ENCODE measurements at regions not wholly inside any gene's neighbourhood (a gene's known extent, or its start where the extent isn't known, plus 50 kb on each side); places are given as distances from the start of the nearest gene placed in this dataset.

GRCh38 chr18:49682173-49682802 lies 120.4 kb downstream of the LIPG start:
- H2AFZ ChIP-seq (ENCODE audit: low read length), result no peak overlapping the region
- no peaks in the 10 kb centered on the region for H3K27me3 ChIP-seq (ENCODE audit: insufficient read depth, low read length)
- H3K4me2 ChIP-seq (ENCODE audit: insufficient read depth, low read length), result no peak overlapping the region
- no peaks in the 10 kb centered on the region for H3K9me3 ChIP-seq (ENCODE audit: low read depth, low read length)
- H3K4me3 ChIP-seq (ENCODE audit: insufficient read depth, low read length), result no peak overlapping the region
- no peaks in the 10 kb centered on the region for H3K36me3 ChIP-seq (ENCODE audit: insufficient read depth, low read length)
- H3K4me1 ChIP-seq (ENCODE audit: insufficient read depth, low read length), result peaks cover 17% of the 10 kb centered on the region
- H4K20me1 ChIP-seq (ENCODE audit: insufficient read depth, low read length), result no peaks in the 10 kb centered on the region
- H3K79me2 ChIP-seq (ENCODE audit: insufficient read depth, low read length), result no peaks in the 10 kb centered on the region
- TF ChIP-seq CTCF (IDR thresholded peaks at IDR 0.05; ENCODE audit: extremely low read depth, low read depth, low read length), result no peak
- H3K27ac ChIP-seq (ENCODE audit: low read depth, low read length), result peak overlapping the region; percentile 55
- no peak for DNase-seq (ENCODE audit: insufficient read length, low spot score, missing footprints)

GRCh38 chr18:49681387-49681786 lies 119.5 kb downstream of the LIPG start:
- Histone ChIP-seq H4K20me1 (ENCODE audit: insufficient read depth, low read length) (no peaks in the 10 kb centered on the region), H2AFZ (ENCODE audit: low read length) (no peak overlapping the region), H3K27me3 (ENCODE audit: insufficient read depth, low read length) (no peaks in the 10 kb centered on the region), H3K4me2 (ENCODE audit: insufficient read depth, low read length) (no peak overlapping the region), H3K4me1 (ENCODE audit: insufficient read depth, low read length) (peaks cover 17% of the 10 kb centered on the region), H3K9me3 (ENCODE audit: low read depth, low read length) (no peaks in the 10 kb centered on the region), H3K79me2 (ENCODE audit: insufficient read depth, low read length) (no peaks in the 10 kb centered on the region), H3K27ac (ENCODE audit: low read depth, low read length) (no peak overlapping the region), H3K36me3 (ENCODE audit: insufficient read depth, low read length) (no peaks in the 10 kb centered on the region), H3K4me3 (ENCODE audit: insufficient read depth, low read length) (no peak overlapping the region)
- no peak for TF ChIP-seq CTCF (IDR thresholded peaks at IDR 0.05; ENCODE audit: extremely low read depth, low read depth, low read length)
- DNase-seq (ENCODE audit: insufficient read length, low spot score, missing footprints), result no peak

GRCh38 chr18:49678440-49678839 lies 116.6 kb downstream of the LIPG start:
- no peak overlapping the region for H2AFZ ChIP-seq (ENCODE audit: low read length)
- peaks cover 7% of the 10 kb centered on the region for H3K4me1 ChIP-seq (ENCODE audit: insufficient read depth, low read length)
- H3K27me3 ChIP-seq (ENCODE audit: insufficient read depth, low read length), result peaks cover 7% of the 10 kb centered on the region
- H3K4me3 ChIP-seq (ENCODE audit: insufficient read depth, low read length), result no peak overlapping the region
- no peak overlapping the region for H3K27ac ChIP-seq (ENCODE audit: low read depth, low read length)
- H3K79me2 ChIP-seq (ENCODE audit: insufficient read depth, low read length), result no peaks in the 10 kb centered on the region
- H3K36me3 ChIP-seq (ENCODE audit: insufficient read depth, low read length), result no peaks in the 10 kb centered on the region
- no peak for DNase-seq (ENCODE audit: insufficient read length, low spot score, missing footprints)
- H3K4me2 ChIP-seq (ENCODE audit: insufficient read depth, low read length), result no peak overlapping the region
- no peaks in the 10 kb centered on the region for H4K20me1 ChIP-seq (ENCODE audit: insufficient read depth, low read length)
- TF ChIP-seq CTCF (IDR thresholded peaks at IDR 0.05; ENCODE audit: extremely low read depth, low read depth, low read length), result no peak
- H3K9me3 ChIP-seq (ENCODE audit: low read depth, low read length), result no peaks in the 10 kb centered on the region

- DNase-seq (ENCODE audit: insufficient read length, low spot score, missing footprints), result no peak
- Histone ChIP-seq H3K36me3 (ENCODE audit: insufficient read depth, low read length) (no peaks in the 10 kb centered on the region), H3K4me1 (ENCODE audit: insufficient read depth, low read length) (peaks cover 7% of the 10 kb centered on the region), H3K4me2 (ENCODE audit: insufficient read depth, low read length) (no peak overlapping the region), H3K4me3 (ENCODE audit: insufficient read depth, low read length) (no peak overlapping the region), H3K9me3 (ENCODE audit: low read depth, low read length) (no peaks in the 10 kb centered on the region), H3K27me3 (ENCODE audit: insufficient read depth, low read length) (peaks cover 9% of the 10 kb centered on the region), H2AFZ (ENCODE audit: low read length) (peak overlapping the region; percentile 22), H3K79me2 (ENCODE audit: insufficient read depth, low read length) (no peaks in the 10 kb centered on the region), H3K27ac (ENCODE audit: low read depth, low read length) (no peak overlapping the region), H4K20me1 (ENCODE audit: insufficient read depth, low read length) (no peaks in the 10 kb centered on the region)
- TF ChIP-seq CTCF (IDR thresholded peaks at IDR 0.05; ENCODE audit: extremely low read depth, low read depth, low read length), result no peak
Measured at GRCh38 chr18:49677762-49678413, 116.0 kb downstream of the LIPG start.
